ENCODE measurements at regions not wholly inside any gene's neighbourhood (a gene's known extent, or its start where the extent isn't known, plus 50 kb on each side); places are given as distances from the start of the nearest gene placed in this dataset.
"Not testable (repeated sequence)": the region's sequence is repeated elsewhere in the genome, so short reads cannot be mapped to it uniquely, and the experiment has no call there.

- H3K27me3 ChIP-seq (ENCODE audit: control insufficient read depth, insufficient read depth, low read length); H4K5ac ChIP-seq (ENCODE audit: low read depth, low read length); H3K56ac ChIP-seq (ENCODE audit: extremely low read depth, insufficient read depth, low read length); H2AK9ac ChIP-seq (replicated peaks; ENCODE audit: low read depth, low read length, poor library complexity); H4K91ac ChIP-seq (ENCODE audit: insufficient read depth, low read depth, low read length); H2AK5ac ChIP-seq (ENCODE audit: low read depth, low read length); H3K18ac ChIP-seq (ENCODE audit: low read depth, low read length); H3K4ac ChIP-seq (ENCODE audit: low read depth, low read length); dilution Hi-C loops (cut with HindIII; ENCODE audit: low sequenced_read_pairs, unreplicated experiment); H2AFZ ChIP-seq (replicated peaks; ENCODE audit: low read length, poor library complexity); H3K9me3 ChIP-seq (ENCODE audit: control insufficient read depth, insufficient read depth, low read length); H3K4me2 ChIP-seq (ENCODE audit: low read depth, low read length); H3K23ac ChIP-seq (ENCODE audit: low read depth, low read length); H2BK5ac ChIP-seq (ENCODE audit: low read depth, low read length, poor library complexity, severe bottlenecking); H3K9ac ChIP-seq (ENCODE audit: low read depth, low read length); intact Hi-C loops (cut with micrococcal nuclease); H3K36me3 ChIP-seq (ENCODE audit: control insufficient read depth, insufficient read depth, low read length); H2BK120ac ChIP-seq (ENCODE audit: low read depth, low read length); in situ Hi-C loops (cut with MboI; ENCODE audit: low sequenced_read_pairs); H3K79me1 ChIP-seq (ENCODE audit: low read depth in 1 of 2, low read length in 2 of 2); H2BK15ac ChIP-seq (ENCODE audit: low read depth, low read length); DNase-seq; H3K4me3 ChIP-seq (ENCODE audit: insufficient read depth, low read depth, low read length); H4K20me1 ChIP-seq (ENCODE audit: insufficient read depth, low read length); H2BK20ac ChIP-seq (ENCODE audit: low read depth, low read length); BruUV-seq (replicated peaks); ATAC-seq (ENCODE audit: low read depth); H3K9me1 ChIP-seq (ENCODE audit: insufficient read depth, low read length); H4K8ac ChIP-seq (ENCODE audit: low read depth in 2 of 2, low read length in 2 of 2); CTCF ChIA-PET; H3K14ac ChIP-seq (replicated peaks; ENCODE audit: low read depth, low read length); POLR2A ChIA-PET (ENCODE audit: unreplicated experiment); H3K4me1 ChIP-seq (ENCODE audit: control insufficient read depth, insufficient read depth, low read length); H3K27ac ChIP-seq (ENCODE audit: insufficient read depth, low read length): not testable (repeated sequence)
- no CpG with 5 or more reads among the region's 5 CpGs for WGBS, 2 experiments (ENCODE audit: extremely low coverage in 2 of 2, insufficient read length in 1 of 2)
These were observed 1715.9 kb downstream of the SPATA31A7 start for GRCh38 chr9:62905722-62906121.

- H3K4me3 ChIP-seq (ENCODE audit: insufficient read depth, low read depth, low read length); H2BK20ac ChIP-seq (ENCODE audit: low read depth, low read length); H3K9me3 ChIP-seq (ENCODE audit: control insufficient read depth, insufficient read depth, low read length); H2BK15ac ChIP-seq (ENCODE audit: low read depth, low read length); H2AK9ac ChIP-seq (replicated peaks; ENCODE audit: low read depth, low read length, poor library complexity); H3K9me1 ChIP-seq (ENCODE audit: insufficient read depth, low read length); H4K5ac ChIP-seq (ENCODE audit: low read depth, low read length); DNase-seq; H4K91ac ChIP-seq (ENCODE audit: insufficient read depth, low read depth, low read length); H2AFZ ChIP-seq (replicated peaks; ENCODE audit: low read length, poor library complexity); H3K4ac ChIP-seq (ENCODE audit: low read depth, low read length); H2BK120ac ChIP-seq (ENCODE audit: low read depth, low read length); in situ Hi-C loops (cut with MboI; ENCODE audit: low sequenced_read_pairs); H3K23ac ChIP-seq (ENCODE audit: low read depth, low read length); H4K20me1 ChIP-seq (ENCODE audit: insufficient read depth, low read length); H3K56ac ChIP-seq (ENCODE audit: extremely low read depth, insufficient read depth, low read length); H3K18ac ChIP-seq (ENCODE audit: low read depth, low read length); H3K27ac ChIP-seq (ENCODE audit: insufficient read depth, low read length); H3K27me3 ChIP-seq (ENCODE audit: control insufficient read depth, insufficient read depth, low read length); POLR2A ChIA-PET (ENCODE audit: unreplicated experiment); H3K4me2 ChIP-seq (ENCODE audit: low read depth, low read length); H3K79me1 ChIP-seq (ENCODE audit: low read depth in 1 of 2, low read length in 2 of 2); H2BK5ac ChIP-seq (ENCODE audit: low read depth, low read length, poor library complexity, severe bottlenecking); dilution Hi-C loops (cut with HindIII; ENCODE audit: low sequenced_read_pairs, unreplicated experiment); CTCF ChIA-PET; H3K14ac ChIP-seq (replicated peaks; ENCODE audit: low read depth, low read length); H3K9ac ChIP-seq (ENCODE audit: low read depth, low read length); H4K8ac ChIP-seq (ENCODE audit: low read depth in 2 of 2, low read length in 2 of 2); BruUV-seq (replicated peaks); H2AK5ac ChIP-seq (ENCODE audit: low read depth, low read length); H3K4me1 ChIP-seq (ENCODE audit: control insufficient read depth, insufficient read depth, low read length); ATAC-seq (ENCODE audit: low read depth); H3K36me3 ChIP-seq (ENCODE audit: control insufficient read depth, insufficient read depth, low read length); intact Hi-C loops (cut with micrococcal nuclease): not testable (repeated sequence)
- WGBS, 2 experiments (ENCODE audit: extremely low coverage in 2 of 2, insufficient read length in 1 of 2), result no CpG with 5 or more reads among the region's 11 CpGs
These were observed 1718.0 kb downstream of the SPATA31A7 start for GRCh38 chr9:62907866-62908265.

All from IMR-90 (cell line).